ENCODE measurements at regions not wholly inside any gene's neighbourhood (a gene's known extent, or its start where the extent isn't known, plus 50 kb on each side); places are given as distances from the start of the nearest gene placed in this dataset.
A peak's percentile ranks its signal among the peaks of the same experiment; 100 is the strongest.
"Not testable (repeated sequence)": the region's sequence is repeated elsewhere in the genome, so short reads cannot be mapped to it uniquely, and the experiment has no call there.

- H2AFZ ChIP-seq = no peak overlapping the region; the same call in 1 of the 2 replicates
- no peaks in the 10 kb centered on the region for H3K79me2 ChIP-seq (ENCODE audit: insufficient read depth)
- no peak for DNase-seq
- no peaks in the 10 kb centered on the region for H3K9me3 ChIP-seq (ENCODE audit: low read depth)
- no peak overlapping the region for H3K27ac ChIP-seq
- H3K36me3 ChIP-seq (ENCODE audit: low read depth) = no peaks in the 10 kb centered on the region
- H3K27me3 ChIP-seq (replicated peaks; ENCODE audit: insufficient read depth) = no peaks in the 10 kb centered on the region
- H3F3A ChIP-seq (ENCODE audit: insufficient read depth) = no peaks in the 10 kb centered on the region
- no peak overlapping the region for H3K9ac ChIP-seq
- H3K4me1 ChIP-seq (ENCODE audit: insufficient read depth) = no peaks in the 10 kb centered on the region
- no peak overlapping the region for H3K4me3 ChIP-seq
- 80% methylated on average over 10 of the region's 10 CpGs for WGBS, 2 experiments (ENCODE audit: low coverage in 1 of 2, low lambda C conversion rate in 2 of 2, missing lambda C conversion rate in 2 of 2)
- in situ Hi-C loops (cut with MboI) = loop anchor here (25.0 kb wide), 1 partner anchor 1057 kb away; no protein-coding TSS in a partner anchor
- no peak overlapping the region for H3K4me2 ChIP-seq (ENCODE audit: unreplicated experiment)
- TF ChIP-seq EZH2 (IDR thresholded peaks at IDR 0.05; ENCODE audit: insufficient read depth, poor library complexity, severe bottlenecking) (no peak), EZH2phosphoT487 (IDR thresholded peaks at IDR 0.05; ENCODE audit: insufficient read depth, low read depth) (no peak)
- H3K9me2 ChIP-seq (ENCODE audit: insufficient read depth) = no peaks in the 10 kb centered on the region
- H4K20me1 ChIP-seq (ENCODE audit: insufficient read depth) = no peaks in the 10 kb centered on the region
Observed at GRCh38 chr4:137804906-137805495, 272.7 kb upstream of the PCDH18 start.

DNA sequence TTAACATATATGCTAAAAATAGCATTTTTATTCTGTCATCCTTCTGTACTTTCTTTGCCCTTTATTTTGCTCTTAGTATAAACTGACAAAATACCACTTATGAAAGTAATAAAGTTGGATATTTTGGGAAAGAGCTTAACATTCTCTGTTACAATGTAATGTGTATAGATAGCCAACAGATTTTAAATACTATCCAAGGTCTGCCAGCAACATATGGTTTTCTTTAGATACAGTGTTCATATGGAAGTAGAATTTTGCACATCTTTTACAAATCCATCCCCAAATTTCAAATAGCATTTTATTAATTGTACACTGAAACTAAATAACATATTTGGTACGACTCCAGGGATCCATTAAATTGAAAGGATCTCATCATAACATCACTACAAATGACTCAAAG, 268.6 kb upstream of the PCDH18 start:
- Histone ChIP-seq H3K9me2 (ENCODE audit: insufficient read depth) (no peaks in the 10 kb centered on the region), H3K4me2 (ENCODE audit: unreplicated experiment) (no peak overlapping the region), H4K20me1 (ENCODE audit: insufficient read depth) (no peaks in the 10 kb centered on the region), H3K4me3 (no peak overlapping the region), H3F3A (ENCODE audit: insufficient read depth) (no peaks in the 10 kb centered on the region), H3K36me3 (ENCODE audit: low read depth) (no peaks in the 10 kb centered on the region), H3K4me1 (ENCODE audit: insufficient read depth) (no peaks in the 10 kb centered on the region), H3K79me2 (ENCODE audit: insufficient read depth) (no peaks in the 10 kb centered on the region), H3K9me3 (ENCODE audit: low read depth) (no peaks in the 10 kb centered on the region), H3K27ac (no peak overlapping the region), H3K27me3 (replicated peaks; ENCODE audit: insufficient read depth) (no peaks in the 10 kb centered on the region), H2AFZ (no peak overlapping the region), H3K9ac (no peak overlapping the region)
- in situ Hi-C loops (cut with MboI) = loop anchor here (25.0 kb wide), 1 partner anchor 1061 kb away; no protein-coding TSS in a partner anchor
- WGBS, 2 experiments (ENCODE audit: low coverage in 1 of 2, low lambda C conversion rate in 2 of 2, missing lambda C conversion rate in 2 of 2) = 7 to 17% methylated on average over 1 of the region's 1 CpG
- TF ChIP-seq EZH2 (IDR thresholded peaks at IDR 0.05; ENCODE audit: insufficient read depth, poor library complexity, severe bottlenecking) (no peak), EZH2phosphoT487 (IDR thresholded peaks at IDR 0.05; ENCODE audit: insufficient read depth, low read depth) (no peak)
- DNase-seq = no peak

- in situ Hi-C loops (cut with MboI) = no loop called here
- Histone ChIP-seq H3K9me3 (ENCODE audit: low read depth) (no peaks in the 10 kb centered on the region), H3K9me2 (ENCODE audit: insufficient read depth) (no peaks in the 10 kb centered on the region), H3K4me3 (peak overlapping the region; percentile 34), H3K27me3 (replicated peaks; ENCODE audit: insufficient read depth) (no peaks in the 10 kb centered on the region), H3K36me3 (ENCODE audit: low read depth) (no peaks in the 10 kb centered on the region), H3F3A (ENCODE audit: insufficient read depth) (no peaks in the 10 kb centered on the region), H3K27ac (no peak overlapping the region), H3K4me2 (ENCODE audit: unreplicated experiment) (peak overlapping the region; percentile 69), H3K9ac (no peak overlapping the region), H4K20me1 (ENCODE audit: insufficient read depth) (no peaks in the 10 kb centered on the region), H3K4me1 (ENCODE audit: insufficient read depth) (no peaks in the 10 kb centered on the region), H2AFZ (peak overlapping the region; percentile 59), H3K79me2 (ENCODE audit: insufficient read depth) (no peaks in the 10 kb centered on the region)
- TF ChIP-seq EZH2 (IDR thresholded peaks at IDR 0.05; ENCODE audit: insufficient read depth, poor library complexity, severe bottlenecking) = no peak
- TF ChIP-seq EZH2phosphoT487 (IDR thresholded peaks at IDR 0.05; ENCODE audit: insufficient read depth, low read depth) = no peak
- DNase-seq = peak; percentile 26
- 4 to 8% methylated on average over 6 of the region's 6 CpGs for WGBS, 2 experiments (ENCODE audit: low coverage in 1 of 2, low lambda C conversion rate in 2 of 2, missing lambda C conversion rate in 2 of 2)
Observed at GRCh38 chr4:137794764-137795254, 262.5 kb upstream of the PCDH18 start.

DNA sequence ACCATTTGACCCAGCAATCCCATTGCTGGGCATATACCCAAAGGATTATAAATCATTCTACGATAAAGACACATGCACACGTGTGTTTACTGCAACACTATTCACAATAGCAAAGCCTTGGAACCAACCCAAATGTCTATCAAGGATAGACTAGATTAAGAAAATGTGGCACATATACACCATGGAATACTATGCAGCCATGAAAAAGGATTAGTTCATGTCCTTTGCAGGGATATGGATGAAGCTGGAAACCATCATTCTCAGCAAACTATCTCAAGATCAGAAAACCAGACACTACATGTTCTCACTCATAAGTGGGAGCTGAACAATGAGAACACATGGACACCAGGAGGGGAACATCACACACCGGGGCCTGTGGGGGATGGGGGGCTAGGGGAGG, 257.0 kb upstream of the PCDH18 start:
- H3K9me3 ChIP-seq (ENCODE audit: low read depth); in situ Hi-C loops (cut with MboI); H3K9ac ChIP-seq; H3K9me2 ChIP-seq (ENCODE audit: insufficient read depth); DNase-seq; H4K20me1 ChIP-seq (ENCODE audit: insufficient read depth); H3K27me3 ChIP-seq (replicated peaks; ENCODE audit: insufficient read depth); H3K79me2 ChIP-seq (ENCODE audit: insufficient read depth); H3K4me1 ChIP-seq (ENCODE audit: insufficient read depth); H3K4me3 ChIP-seq; H2AFZ ChIP-seq; H3K36me3 ChIP-seq (ENCODE audit: low read depth); H3K4me2 ChIP-seq (ENCODE audit: unreplicated experiment); H3K27ac ChIP-seq; H3F3A ChIP-seq (ENCODE audit: insufficient read depth): not testable (repeated sequence)
- WGBS, 2 experiments (ENCODE audit: low coverage in 1 of 2, low lambda C conversion rate in 2 of 2, missing lambda C conversion rate in 2 of 2) = 67 to 70% methylated on average over 3 of the region's 3 CpGs

GRCh38 chr4:137783923-137784322, 251.6 kb upstream of the PCDH18 start:
- H3K27me3 ChIP-seq (replicated peaks; ENCODE audit: insufficient read depth); H2AFZ ChIP-seq; H3K4me3 ChIP-seq; H3K4me1 ChIP-seq (ENCODE audit: insufficient read depth); H3K36me3 ChIP-seq (ENCODE audit: low read depth); H3K9me3 ChIP-seq (ENCODE audit: low read depth); DNase-seq; H4K20me1 ChIP-seq (ENCODE audit: insufficient read depth); H3K9ac ChIP-seq; in situ Hi-C loops (cut with MboI); H3F3A ChIP-seq (ENCODE audit: insufficient read depth); H3K9me2 ChIP-seq (ENCODE audit: insufficient read depth); H3K27ac ChIP-seq; H3K79me2 ChIP-seq (ENCODE audit: insufficient read depth); H3K4me2 ChIP-seq (ENCODE audit: unreplicated experiment): not testable (repeated sequence)
- WGBS, 2 experiments (ENCODE audit: low coverage in 1 of 2, low lambda C conversion rate in 2 of 2, missing lambda C conversion rate in 2 of 2) = 61 to 76% methylated on average over 7 of the region's 7 CpGs

All from GM23248 (cell line).